Activated T-cell treated with anti-CD3 and anti-CD28 coated beads, Interleukin-2, amount 50 U/mL, for 48 hours (primary cell): ENCODE measurements at regions not wholly inside any gene's neighbourhood (a gene's known extent, or its start where the extent isn't known, plus 50 kb on each side); places are given as distances from the start of the nearest gene placed in this dataset.
"Not testable (repeated sequence)": the region's sequence is repeated elsewhere in the genome, so short reads cannot be mapped to it uniquely, and the experiment has no call there.

ENCODE experiments used
- DNase-seq, 2 experiments: peaks; one replicate each; pipeline ENCODE4 v3.0.0-alpha.2; 2020

DNA sequence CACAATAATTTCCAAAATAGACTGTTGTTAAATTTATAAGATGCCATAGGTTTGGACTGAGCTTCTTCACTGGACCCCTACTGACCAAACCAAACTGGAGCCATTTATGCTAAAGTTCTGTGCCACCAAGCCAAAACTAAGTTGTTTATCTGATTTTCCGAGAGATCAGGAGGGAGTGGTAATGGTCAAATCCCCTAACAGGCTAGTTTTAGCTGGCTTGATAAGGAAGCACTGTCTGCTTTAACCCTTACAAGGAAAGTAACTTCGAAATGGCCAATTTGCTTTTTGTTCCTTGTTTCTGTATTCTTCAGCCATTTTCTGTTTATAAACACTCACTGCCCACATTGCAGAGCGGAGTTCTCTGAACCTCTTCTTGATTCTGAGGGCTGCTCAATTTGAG is 246.8 kb upstream of the TUT7 start:
- DNase-seq = no peak

DNA sequence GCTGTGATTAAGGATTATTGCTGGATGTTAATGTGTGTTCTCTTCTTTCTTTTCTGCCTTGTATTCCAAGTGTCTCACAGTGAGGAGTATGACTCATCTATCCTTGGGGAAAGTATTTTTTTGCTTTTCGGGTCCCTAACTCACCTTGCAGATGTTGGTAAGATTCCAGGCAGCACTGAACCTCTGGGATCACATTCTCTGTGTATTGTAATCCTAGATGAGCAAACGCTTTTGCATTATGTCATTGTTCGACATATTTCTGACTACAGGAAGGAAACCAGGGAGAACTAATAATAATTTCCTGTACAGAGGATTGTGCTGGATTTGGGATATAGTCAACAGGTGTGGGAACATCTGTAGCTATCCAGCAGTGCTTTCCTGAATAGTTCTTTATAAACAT is 246.1 kb upstream of the TUT7 start:
- no peak for DNase-seq

- DNase-seq = no peak
These were observed 245.4 kb upstream of the TUT7 start for GRCh38 chr9:86599561-86599960.

DNA sequence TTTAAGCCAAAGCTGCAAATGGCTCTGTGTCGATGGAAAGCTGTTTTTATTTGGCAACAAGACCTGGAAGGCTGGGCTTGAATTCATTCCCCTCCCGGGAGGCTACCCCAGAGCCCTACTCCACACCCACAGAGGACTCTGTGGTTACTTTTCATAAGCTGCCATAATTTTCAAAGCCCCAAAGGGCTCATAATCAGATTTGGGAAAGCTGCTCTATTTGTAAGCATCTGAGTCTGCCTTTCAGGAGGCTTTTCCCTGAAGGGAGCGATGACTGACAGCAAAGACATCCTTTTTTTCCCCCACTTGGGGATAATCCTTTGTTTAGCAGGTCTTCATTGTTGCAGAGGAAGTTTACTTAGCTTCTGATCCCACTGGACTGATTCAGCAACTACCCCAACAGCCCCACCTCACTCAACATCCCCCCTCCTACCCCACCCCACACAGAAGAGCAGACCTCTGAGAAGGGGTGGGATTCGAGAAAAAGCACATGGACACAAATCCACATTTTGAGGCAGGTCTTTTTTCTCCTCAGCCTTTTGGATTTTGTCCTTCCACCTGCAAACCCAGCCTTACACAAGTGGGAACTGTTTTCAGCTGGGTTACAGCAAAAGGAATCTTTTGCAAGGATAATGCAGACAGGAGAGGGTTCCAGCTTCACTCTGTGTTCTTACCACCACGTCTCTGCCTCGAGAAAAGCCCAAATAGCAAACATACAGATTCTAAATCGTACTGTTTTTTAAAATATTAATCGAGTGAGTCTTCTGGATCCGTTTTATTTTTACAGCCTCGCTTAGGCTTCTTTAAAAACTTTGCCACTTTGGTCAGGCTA is 244.4 kb upstream of the TUT7 start:
- DNase-seq = no peak

DNA sequence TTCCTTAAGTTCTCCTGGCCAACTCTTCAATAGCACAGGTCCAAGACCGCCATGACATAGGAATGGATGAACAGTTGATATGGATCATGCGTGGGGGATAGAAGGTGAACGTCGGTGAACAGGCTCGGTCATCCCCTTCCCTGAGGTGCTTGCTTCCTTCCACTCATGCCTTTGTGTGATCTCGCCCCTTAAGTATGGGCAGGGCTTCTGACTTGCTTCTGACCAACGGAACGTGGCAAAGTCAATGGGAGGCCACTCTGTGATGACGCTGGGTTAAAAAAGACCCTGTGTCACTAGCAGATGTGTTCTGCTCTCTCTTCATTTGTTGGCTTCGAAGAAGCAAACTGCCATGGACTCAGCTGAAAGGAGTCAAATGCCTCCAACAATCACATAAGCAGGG is 240.5 kb upstream of the TUT7 start:
- no peak for DNase-seq

DNA sequence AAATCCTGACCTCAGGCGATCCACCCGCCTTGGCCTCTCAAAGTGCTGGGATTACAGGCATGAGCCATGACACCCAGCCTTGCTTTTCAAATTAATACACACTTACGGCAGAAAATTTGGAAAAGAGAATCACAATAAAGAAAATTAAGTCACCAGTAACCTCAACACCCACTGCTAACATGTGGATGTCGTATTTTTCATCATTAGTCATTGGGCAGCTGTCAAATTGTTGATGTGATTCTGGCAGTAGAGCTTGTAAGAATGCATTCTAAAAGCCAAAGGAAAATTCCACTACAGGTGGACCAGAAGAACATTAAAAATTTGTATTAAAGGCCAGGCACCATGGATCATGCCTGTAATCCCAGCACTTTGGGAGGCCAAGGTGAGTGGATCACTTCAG is 237.3 kb upstream of the TUT7 start:
- DNase-seq = no peak

DNA sequence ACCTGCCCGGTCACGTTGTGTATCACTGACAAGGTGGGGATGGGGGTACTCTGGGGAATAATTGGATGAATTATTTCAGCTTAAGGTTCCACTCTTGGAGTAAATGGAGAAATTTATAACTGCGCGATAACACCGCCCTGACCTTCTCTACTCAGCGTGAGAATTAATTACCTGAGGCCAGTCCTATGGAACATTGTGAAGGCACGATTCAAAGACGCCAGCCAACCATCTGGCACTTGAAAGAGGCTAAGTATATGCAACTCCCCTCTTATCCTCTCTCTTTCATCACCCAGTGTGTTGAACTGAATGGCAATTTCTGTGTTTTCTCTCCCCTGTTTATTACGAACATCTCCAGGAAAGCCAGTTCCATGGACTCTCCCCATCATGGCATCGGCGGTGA is 235.5 kb upstream of the TUT7 start:
- no peak for DNase-seq

- DNase-seq = no peak
These were observed 235.1 kb upstream of the TUT7 start for GRCh38 chr9:86589273-86589672.

- DNase-seq = no peak
These were observed 231.9 kb upstream of the TUT7 start for GRCh38 chr9:86586144-86586494.

DNA sequence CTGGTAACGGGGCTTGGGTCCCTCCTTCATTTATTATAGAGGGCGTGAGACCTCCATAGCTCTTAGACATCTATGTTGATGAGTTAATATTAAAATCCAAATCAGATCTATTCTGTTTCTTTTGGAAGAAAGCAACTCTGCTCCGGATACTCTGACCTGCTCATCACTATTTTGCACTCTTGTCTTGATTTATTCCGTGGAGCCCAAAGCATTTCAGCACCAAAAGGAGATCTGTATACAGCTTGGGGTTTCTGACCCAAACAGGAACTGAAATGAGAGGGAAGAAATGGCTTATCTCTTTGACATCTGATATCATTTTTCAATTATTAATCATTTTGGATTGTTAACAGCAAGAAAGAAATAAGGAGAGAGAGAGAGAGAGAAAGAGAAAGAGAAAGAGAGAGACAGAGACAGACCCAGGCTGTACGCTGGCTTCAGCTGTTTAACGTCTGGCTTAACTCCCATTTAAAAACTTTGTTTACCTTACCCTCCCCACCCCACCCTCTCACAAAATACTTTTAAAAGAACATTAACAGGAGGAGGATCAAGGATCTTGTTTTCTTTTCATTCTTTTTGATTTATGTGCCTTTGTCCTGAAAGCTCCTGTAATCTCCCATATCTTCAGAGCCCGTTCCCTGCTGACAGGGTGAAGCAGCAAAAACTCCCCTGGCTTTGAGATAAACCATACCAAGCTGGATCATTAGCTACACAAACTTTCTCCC is 231.4 kb upstream of the TUT7 start:
- DNase-seq = no peak

GRCh38 chr9:86580688-86581087 is 226.5 kb upstream of the TUT7 start:
- DNase-seq = no peak

GRCh38 chr9:86578722-86579121 is 224.5 kb upstream of the TUT7 start:
- no peak for DNase-seq

- DNase-seq = no peak
These were observed 223.5 kb upstream of the TUT7 start for GRCh38 chr9:86577420-86578333.

DNA sequence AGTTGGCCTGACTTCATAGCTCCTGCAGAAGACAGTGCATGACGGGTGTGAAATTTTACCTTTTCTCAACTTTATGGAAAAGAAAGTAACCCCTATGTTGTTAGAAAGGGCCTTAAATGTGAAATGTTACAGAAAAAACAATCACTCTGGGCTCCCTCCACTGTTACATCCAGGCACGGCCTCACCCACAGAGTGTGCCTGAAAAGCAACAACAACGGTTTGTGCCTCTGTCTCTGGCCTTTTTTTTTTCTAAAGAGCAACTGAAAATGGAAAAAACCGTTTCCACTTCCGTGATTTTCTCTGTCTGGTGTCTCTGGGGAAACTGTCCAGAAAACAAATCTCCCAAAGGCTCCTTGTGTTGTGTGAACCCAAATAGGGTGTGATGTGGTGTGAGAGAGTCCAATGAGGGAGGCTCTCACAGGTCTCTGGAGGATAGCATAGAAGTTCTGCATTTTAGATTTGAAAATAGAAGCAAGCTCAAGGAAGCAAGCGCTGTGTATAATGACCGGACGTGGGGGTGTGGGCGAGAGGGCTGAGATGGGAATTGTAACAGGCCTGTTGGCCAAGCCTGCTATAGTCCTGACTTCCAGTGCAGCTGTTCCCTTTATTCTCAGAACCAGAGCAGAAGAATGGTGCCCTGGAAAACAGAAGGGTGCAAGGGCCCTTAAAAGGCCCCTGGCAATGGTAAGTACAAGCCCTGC is 221.8 kb upstream of the TUT7 start:
- DNase-seq = no peak

GRCh38 chr9:86575137-86575536 is 220.9 kb upstream of the TUT7 start:
- no peak for DNase-seq

DNA sequence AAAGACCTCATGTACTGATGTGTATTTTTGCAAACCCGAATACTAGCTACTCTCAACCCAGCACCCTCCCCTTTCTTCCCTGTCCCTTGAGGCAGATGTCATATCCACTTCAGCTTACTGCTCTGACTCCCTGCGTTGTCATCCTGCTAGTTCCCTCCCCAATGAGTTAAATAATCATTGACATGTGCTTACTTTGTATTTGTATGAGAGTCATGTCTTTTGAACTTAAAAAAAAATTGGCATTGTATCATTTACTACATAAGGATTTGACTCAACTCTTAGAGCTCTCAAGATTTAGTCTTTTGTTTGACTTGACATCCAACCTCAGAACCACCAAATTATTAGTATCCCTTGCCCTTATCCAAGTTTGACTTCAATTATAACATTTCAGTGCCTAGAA is 219.7 kb upstream of the TUT7 start:
- no peak for DNase-seq

- no peak for DNase-seq
These were observed 218.7 kb upstream of the TUT7 start for GRCh38 chr9:86572904-86573303.

GRCh38 chr9:86565603-86566002 is 211.4 kb upstream of the TUT7 start:
- DNase-seq = not testable (repeated sequence)

- DNase-seq = no peak
These were observed 209.7 kb upstream of the TUT7 start for GRCh38 chr9:86563936-86564335.

DNA sequence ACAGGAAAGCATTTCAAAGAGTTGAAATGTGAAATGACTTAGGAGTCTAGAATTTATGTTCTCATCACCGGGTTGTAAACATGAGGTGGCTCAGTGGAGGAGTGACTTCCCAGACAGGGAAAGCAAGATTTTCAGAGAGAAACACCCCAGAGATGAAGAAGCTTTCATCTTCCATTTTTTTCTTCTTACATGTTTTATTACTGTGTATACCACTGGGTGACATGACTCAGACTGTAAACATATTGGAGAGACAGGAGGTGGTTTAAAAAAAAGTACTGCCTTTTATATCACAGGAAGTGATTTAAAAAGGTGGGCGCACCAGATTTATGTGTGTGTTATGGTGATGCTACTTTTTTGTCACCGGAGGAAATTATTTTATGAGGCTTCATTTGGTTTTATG is 209.1 kb upstream of the TUT7 start:
- no peak for DNase-seq

DNA sequence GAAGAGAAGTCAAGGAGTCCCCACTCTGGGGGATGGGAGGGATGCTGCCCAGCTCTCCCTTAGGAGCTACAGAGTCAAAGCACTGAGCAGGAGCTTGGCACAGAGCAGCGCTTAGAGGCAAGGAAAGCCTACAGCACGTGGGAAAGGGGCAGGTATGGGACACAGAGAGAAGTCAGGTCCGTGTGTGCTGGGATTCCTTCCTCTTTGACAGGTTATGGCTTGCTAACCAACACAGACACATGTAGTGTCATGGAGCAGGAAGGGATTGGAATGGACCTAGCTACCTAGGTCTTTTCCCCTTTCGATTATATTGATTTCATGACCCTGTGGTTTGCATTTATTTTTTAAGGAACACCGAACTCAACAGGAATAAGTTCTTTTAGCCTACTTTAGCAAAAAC is 208.5 kb upstream of the TUT7 start:
- DNase-seq = no peak

- DNase-seq = no peak
These were observed 203.7 kb upstream of the TUT7 start for GRCh38 chr9:86557918-86558317.
